Activated CD4-positive, alpha-beta T cell treated with anti-CD3 and anti-CD28 coated beads, Interleukin-2, amount 10 ng/mL, durations not matched to agents 24 days and 14 days (primary cell): ENCODE measurements at regions not wholly inside any gene's neighbourhood (a gene's known extent, or its start where the extent isn't known, plus 50 kb on each side); places are given as distances from the start of the nearest gene placed in this dataset.
A peak's percentile ranks its signal among the peaks of the same experiment; 100 is the strongest.

Experiments used
- DNase-seq: peaks from one replicate; pipeline ENCODE4 v3.0.0; 2022
- H3K27ac Mint-ChIP-seq: one replicate; pipeline ENCODE4 v1.8.0; 2022; ENCODE audit warnings: mild to moderate bottlenecking, mixed read lengths
- H3K27me3 Mint-ChIP-seq: one replicate; pipeline ENCODE4 v1.8.0; 2022; ENCODE audit warnings: mixed read lengths
- H3K36me3 Mint-ChIP-seq: one replicate; pipeline ENCODE4 v1.8.0; 2022; ENCODE audit warnings: low read depth, mild to moderate bottlenecking, mixed read lengths
- H3K4me1 Mint-ChIP-seq: one replicate; pipeline ENCODE4 v1.8.0; 2021; ENCODE audit warnings: mixed read lengths
- H3K4me3 Mint-ChIP-seq: one replicate; pipeline ENCODE4 v1.8.0; 2022; ENCODE audit warnings: mild to moderate bottlenecking, moderate library complexity, mixed read lengths
- H3K9me3 Mint-ChIP-seq: one replicate; pipeline ENCODE4 v1.8.0; 2021; ENCODE audit warnings: mixed read lengths
- intact Hi-C: fragments of 100-400 bp; cut with micrococcal nuclease; formaldehyde crosslinking; loops from one replicate; pipeline ENCODE4 v1.15.1; 2023

DNA sequence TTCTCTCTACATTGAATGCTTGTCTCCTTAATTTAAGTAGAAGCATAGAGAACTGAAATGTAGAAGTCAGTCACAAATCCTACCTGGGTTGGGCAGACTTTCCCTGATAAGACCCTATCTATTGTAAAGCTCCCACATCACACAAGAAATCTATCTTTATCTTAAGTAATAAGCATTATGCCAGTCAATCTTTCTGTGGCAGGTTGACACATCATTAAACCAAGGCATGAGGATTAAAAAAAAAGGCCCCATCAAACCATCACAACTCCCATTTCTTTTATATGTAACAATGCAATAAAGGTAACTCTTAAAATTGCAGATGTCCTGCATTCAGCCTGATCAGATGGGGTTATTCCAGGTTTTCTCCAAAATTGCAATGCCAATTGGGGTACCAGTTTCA is 311.8 kb downstream of the TOX3 start:
- Mint-ChIP-seq H3K36me3 (no peaks in the 10 kb centered on the region), H3K4me3 (no peak overlapping the region), H3K27me3 (no peaks in the 10 kb centered on the region), H3K4me1 (no peaks in the 10 kb centered on the region), H3K9me3 (no peaks in the 10 kb centered on the region), H3K27ac (no peak overlapping the region)
- intact Hi-C loops, result no loop called here
- no peak for DNase-seq

DNA sequence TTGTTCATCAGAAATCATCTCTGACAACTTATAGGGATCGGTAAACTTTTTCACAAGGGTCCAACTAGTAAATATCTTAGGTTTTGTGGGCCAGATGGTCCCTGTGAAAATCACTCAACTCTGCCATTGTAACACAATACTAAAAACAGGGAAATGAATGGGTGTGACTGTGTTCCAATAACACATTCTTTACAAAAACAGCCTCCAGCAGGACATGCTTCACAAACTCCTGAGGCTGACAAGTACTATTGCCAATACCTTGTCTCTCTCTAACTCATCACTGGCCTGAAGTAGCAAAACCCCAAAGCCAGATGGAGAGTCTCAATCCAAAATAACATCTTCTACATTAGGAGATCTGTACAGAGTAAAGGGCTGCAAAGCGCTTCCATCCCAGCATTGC is 312.3 kb downstream of the TOX3 start:
- DNase-seq, result no peak
- intact Hi-C loops, result no loop called here
- Mint-ChIP-seq H3K27ac (no peak overlapping the region), H3K4me3 (no peak overlapping the region), H3K36me3 (no peaks in the 10 kb centered on the region), H3K9me3 (no peaks in the 10 kb centered on the region), H3K27me3 (no peaks in the 10 kb centered on the region), H3K4me1 (no peaks in the 10 kb centered on the region)

DNA sequence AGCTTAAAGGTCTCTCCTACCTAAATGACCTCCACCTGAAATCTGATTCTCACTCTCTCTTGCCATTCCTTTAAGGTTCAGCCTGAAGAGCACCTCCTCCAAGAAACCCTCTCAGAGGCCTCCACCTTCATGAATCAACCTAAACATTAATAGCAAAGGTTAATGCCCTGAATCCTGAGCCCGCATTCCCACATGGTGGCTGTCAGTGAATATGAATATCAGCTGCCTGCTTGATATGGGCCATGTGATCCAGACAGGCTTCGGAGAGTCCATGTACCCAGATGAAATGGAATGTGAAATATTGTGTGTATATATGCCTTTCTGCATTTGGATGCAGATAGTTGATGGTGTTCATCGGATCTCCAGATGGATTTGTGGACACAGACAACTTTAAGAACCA is 317.5 kb downstream of the TOX3 start:
- Mint-ChIP-seq H3K4me3 (no peak overlapping the region), H3K9me3 (no peaks in the 10 kb centered on the region), H3K36me3 (no peaks in the 10 kb centered on the region), H3K4me1 (no peaks in the 10 kb centered on the region), H3K27me3 (no peaks in the 10 kb centered on the region), H3K27ac (no peak overlapping the region)
- DNase-seq, result no peak
- intact Hi-C loops, result no loop called here

DNA sequence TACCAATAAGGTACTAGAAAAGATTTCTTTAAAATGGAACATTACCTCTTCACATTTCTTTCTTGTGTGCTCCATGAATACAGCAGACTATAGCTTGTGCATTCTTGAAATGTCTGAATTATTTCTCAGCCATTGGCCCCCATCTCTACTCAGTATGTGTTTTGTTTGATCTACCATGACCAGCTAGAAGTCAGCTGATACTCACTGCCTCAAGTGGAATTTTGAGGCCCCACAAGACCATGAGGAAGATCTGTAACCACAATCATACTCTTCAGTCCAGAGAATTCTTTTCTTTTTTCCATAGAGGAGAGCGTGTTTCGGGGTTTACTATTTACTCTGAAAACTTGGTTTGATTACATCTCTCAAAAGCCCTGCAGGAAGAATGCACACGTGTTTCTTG is 319.1 kb downstream of the TOX3 start:
- Mint-ChIP-seq H3K36me3 (no peaks in the 10 kb centered on the region), H3K4me1 (no peaks in the 10 kb centered on the region), H3K27ac (no peak overlapping the region), H3K9me3 (no peaks in the 10 kb centered on the region), H3K27me3 (no peaks in the 10 kb centered on the region), H3K4me3 (no peak overlapping the region)
- intact Hi-C loops, result no loop called here
- no peak for DNase-seq

DNA sequence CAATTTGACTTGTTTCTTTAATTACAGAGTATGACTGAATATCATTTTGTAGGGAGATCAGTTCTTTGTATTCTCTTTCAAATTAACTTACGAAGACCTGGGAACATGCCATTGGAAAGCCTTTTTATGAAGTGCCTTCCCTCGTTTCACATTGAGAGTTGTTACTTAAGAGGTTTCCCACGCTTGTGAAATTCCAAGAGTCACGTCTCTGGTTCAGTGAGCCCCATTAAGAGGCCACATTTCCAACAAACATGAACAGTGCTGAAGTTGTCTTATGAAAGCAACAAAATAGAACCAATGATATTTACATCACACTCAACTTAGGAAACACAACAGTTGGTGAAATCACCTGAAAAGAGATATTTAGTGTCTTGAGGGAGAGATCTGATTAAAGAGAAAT is 334.1 kb downstream of the TOX3 start:
- Mint-ChIP-seq H3K27me3 (no peaks in the 10 kb centered on the region), H3K4me1 (no peaks in the 10 kb centered on the region), H3K9me3 (peaks cover 8% of the 10 kb centered on the region), H3K4me3 (no peak overlapping the region), H3K27ac (no peak overlapping the region), H3K36me3 (no peaks in the 10 kb centered on the region)
- intact Hi-C loops, result no loop called here
- no peak for DNase-seq

DNA sequence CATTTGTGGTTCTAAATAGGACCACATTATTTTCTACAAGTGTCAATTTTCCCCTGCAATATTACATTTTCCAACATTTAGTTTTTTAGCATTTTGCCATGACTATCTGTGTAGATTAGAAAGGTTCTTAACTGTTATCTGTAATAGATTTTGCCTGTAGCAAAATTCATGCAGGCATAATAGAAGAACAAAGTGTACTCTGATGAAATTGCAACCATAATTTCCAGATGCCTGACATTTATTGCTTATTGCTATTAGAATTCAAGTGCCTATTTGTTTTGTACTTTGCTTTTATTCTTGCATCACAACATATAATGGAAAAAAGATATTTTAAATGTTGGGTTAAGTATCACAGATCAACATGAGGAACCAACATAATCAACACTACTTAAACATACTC is 337.7 kb downstream of the TOX3 start:
- Mint-ChIP-seq H3K4me3 (no peak overlapping the region), H3K27ac (no peak overlapping the region), H3K9me3 (peaks cover 5% of the 10 kb centered on the region), H3K27me3 (no peaks in the 10 kb centered on the region), H3K36me3 (no peaks in the 10 kb centered on the region), H3K4me1 (no peaks in the 10 kb centered on the region)
- DNase-seq, result no peak
- intact Hi-C loops, result no loop called here

DNA sequence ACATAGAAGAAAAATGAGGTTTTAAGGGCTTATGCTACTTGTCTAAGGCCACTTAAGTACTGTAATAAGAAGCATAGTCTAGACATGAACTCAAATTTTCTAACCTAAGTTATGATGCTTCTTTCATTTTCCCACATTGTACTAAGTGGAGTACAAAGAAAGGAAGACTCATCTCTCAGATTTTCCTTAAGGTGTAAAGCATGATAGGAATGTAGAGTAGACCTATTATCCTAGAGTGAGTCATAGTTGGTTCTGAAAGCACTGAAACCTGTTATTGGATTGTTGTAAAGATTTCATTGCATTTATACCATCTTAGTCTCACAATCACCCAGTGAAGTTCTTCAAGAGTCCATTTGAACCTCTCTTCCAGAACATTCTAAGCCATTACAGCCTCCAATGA is 343.8 kb downstream of the TOX3 start:
- Mint-ChIP-seq H3K27ac (no peak overlapping the region), H3K4me1 (no peaks in the 10 kb centered on the region), H3K9me3 (no peaks in the 10 kb centered on the region), H3K27me3 (no peaks in the 10 kb centered on the region), H3K4me3 (no peak overlapping the region), H3K36me3 (no peaks in the 10 kb centered on the region)
- no peak for DNase-seq
- intact Hi-C loops, result no loop called here

DNA sequence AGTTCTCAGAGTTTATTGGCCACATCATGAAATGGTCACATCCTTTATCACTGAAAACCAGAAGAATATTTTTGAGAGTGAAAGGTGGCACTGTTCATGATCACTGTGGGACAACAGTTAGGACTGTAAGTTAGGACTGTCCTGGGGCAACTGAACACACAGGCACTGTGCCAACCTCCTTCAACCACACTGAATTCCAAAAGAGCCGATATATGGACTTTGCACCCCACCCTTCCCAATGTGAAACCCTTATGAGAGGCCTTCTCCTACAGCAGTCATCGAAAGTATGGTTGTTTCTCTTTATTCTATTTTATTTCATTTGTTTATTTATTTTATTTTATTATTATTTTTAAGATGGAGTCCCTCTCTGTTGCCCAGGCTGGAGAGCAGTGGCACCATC is 353.5 kb downstream of the TOX3 start:
- Mint-ChIP-seq H3K4me3 (no peak overlapping the region), H3K36me3 (no peaks in the 10 kb centered on the region), H3K4me1 (no peaks in the 10 kb centered on the region), H3K27me3 (no peaks in the 10 kb centered on the region), H3K9me3 (no peaks in the 10 kb centered on the region), H3K27ac (no peak overlapping the region)
- no peak for DNase-seq
- intact Hi-C loops, result no loop called here

DNA sequence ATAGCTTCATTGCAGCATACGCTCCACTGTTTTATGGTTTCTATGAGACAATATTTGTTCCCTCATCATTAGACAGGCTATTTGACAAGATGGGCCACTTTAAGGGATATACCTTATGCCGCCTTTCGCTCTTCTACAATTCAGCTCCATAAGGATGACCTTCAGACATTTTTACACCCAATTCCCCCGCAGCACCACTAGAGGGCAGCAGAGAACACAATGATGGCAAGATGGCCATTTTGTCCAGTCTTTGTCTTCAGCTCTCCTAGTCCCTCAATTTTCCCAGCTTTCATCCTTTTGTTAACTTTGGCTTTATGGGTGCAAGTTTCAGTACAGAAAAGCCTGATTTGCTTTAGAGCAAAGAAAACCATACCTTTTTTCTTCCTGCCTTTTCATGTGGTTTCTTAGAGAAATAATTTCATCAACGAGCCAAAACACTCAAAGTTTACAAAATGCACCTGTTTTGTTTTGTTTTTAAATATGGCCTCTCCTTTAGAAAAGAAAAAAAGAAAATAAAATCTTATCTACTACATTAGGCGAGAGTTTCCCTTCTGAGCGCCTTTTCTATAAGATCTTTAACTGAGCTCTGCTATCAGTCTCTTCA is 355.3 kb downstream of the TOX3 start:
- no peak overlapping the region for H3K27ac Mint-ChIP-seq
- H3K36me3 Mint-ChIP-seq, result no peaks in the 10 kb centered on the region
- intact Hi-C loops, result no loop called here
- H3K4me1 Mint-ChIP-seq, result no peaks in the 10 kb centered on the region
- H3K4me3 Mint-ChIP-seq, result no peak overlapping the region
- peak; percentile 82 for DNase-seq
- no peaks in the 10 kb centered on the region for H3K9me3 Mint-ChIP-seq
- no peaks in the 10 kb centered on the region for H3K27me3 Mint-ChIP-seq

DNA sequence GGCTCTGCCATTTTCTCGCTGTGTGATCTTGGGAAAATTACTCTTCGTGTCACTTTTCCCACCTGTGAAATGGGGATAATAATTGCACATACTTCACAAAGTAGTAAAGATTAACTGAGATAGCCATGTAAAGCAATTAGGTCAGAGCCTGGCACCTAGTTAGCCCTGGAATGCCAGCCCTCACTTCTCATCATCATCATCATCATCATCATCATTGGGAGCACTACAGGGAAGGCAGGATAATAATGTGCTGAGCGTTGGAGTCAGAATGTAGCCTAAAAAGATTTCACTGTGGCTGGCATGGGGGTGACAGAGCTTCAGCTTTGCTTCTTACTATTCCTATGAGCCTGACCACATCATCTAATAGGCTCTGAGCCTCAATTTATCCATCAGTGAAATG is 362.6 kb downstream of the TOX3 start:
- H3K36me3 Mint-ChIP-seq, result no peaks in the 10 kb centered on the region
- H3K27ac Mint-ChIP-seq, result no peak overlapping the region
- DNase-seq, result no peak
- no peaks in the 10 kb centered on the region for H3K27me3 Mint-ChIP-seq
- intact Hi-C loops, result no loop called here
- no peaks in the 10 kb centered on the region for H3K9me3 Mint-ChIP-seq
- no peaks in the 10 kb centered on the region for H3K4me1 Mint-ChIP-seq
- no peak overlapping the region for H3K4me3 Mint-ChIP-seq

DNA sequence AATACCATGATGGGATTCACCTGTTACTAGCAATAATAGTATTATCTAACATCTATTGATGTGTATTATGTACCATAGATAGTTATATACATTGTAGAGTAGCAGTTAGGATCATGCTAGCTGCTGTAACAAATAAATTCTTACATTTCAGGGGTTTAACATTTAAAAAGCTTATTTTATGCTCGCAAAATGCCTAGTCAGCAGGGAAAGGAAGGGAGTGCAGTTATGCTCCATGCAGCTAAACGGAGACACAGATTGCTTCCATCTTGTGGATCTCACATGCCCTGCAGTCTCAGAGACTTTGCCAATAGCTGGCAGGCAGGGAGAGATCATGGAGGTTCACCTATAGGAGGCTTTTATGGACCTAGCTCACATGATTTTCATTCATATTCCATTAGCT is 364.1 kb downstream of the TOX3 start:
- Mint-ChIP-seq H3K27ac (no peak overlapping the region), H3K4me3 (no peak overlapping the region), H3K4me1 (no peaks in the 10 kb centered on the region), H3K27me3 (no peaks in the 10 kb centered on the region), H3K9me3 (no peaks in the 10 kb centered on the region), H3K36me3 (no peaks in the 10 kb centered on the region)
- intact Hi-C loops, result no loop called here
- DNase-seq, result no peak

DNA sequence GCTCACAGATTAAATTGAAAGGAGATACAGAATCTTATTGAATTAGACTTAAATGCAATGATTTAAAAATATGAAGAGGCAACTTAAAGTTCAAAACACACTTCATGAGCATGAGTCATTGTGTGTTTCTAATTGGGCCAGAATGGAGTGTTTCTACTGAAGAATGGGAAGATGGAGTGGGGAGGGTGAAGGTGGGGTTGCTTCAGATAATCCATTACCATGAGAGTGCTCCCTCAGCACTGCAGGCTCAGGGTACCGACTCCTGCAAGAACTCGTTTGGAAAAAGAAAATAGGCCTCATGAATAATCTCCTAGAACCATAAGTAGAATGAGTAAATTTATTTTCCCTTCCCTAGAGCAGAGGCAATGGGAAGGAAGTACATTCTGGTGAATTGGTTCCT is 372.8 kb downstream of the TOX3 start:
- H3K27me3 Mint-ChIP-seq, result no peaks in the 10 kb centered on the region
- H3K9me3 Mint-ChIP-seq, result no peaks in the 10 kb centered on the region
- no peak overlapping the region for H3K27ac Mint-ChIP-seq
- no peak overlapping the region for H3K4me3 Mint-ChIP-seq
- no peaks in the 10 kb centered on the region for H3K4me1 Mint-ChIP-seq
- no peak for DNase-seq
- H3K36me3 Mint-ChIP-seq, result no peaks in the 10 kb centered on the region
- intact Hi-C loops, result no loop called here

DNA sequence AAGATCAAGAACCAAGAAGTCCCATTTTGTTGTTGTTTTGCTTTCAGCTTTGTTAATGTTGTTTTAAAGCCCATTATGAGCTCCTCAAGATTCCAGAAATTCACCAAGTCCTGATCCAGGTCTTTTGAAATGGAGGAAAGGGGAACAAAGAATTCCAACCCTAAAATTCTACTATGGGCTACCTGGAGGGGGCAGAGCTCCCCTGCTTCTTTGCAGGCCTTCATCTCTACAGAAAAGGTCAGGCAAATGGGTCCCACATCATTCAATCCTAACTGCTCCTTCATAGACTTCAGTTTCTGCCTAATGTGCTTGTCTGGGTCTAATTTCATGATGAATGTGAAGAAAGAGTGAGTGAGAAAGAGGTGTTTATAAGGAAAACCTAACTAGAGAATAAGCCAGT is 375.5 kb downstream of the TOX3 start:
- intact Hi-C loops, result no loop called here
- Mint-ChIP-seq H3K4me1 (no peaks in the 10 kb centered on the region), H3K36me3 (no peaks in the 10 kb centered on the region), H3K4me3 (no peak overlapping the region), H3K27me3 (no peaks in the 10 kb centered on the region), H3K9me3 (no peaks in the 10 kb centered on the region), H3K27ac (no peak overlapping the region)
- no peak for DNase-seq

DNA sequence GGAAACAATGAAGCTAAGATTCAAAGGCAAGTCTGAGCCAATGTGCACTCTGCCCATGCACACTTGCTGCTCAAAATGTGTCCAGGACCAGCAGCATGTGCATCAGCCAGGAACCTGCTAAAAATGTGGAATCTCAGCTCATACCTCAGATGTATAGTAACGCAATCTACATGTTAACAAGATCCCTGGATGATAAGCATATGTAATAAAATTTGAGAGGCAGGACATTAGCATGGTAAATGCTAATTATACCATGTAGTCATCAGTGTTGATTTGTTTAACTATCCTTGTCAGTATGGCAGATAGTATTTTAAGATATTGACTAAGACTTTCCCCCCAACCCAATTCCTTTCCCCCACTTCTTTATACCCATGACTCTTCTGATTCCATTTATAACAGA is 379.6 kb downstream of the TOX3 start:
- H3K27me3 Mint-ChIP-seq, result no peaks in the 10 kb centered on the region
- no peak overlapping the region for H3K4me3 Mint-ChIP-seq
- no peaks in the 10 kb centered on the region for H3K36me3 Mint-ChIP-seq
- intact Hi-C loops, result no loop called here
- H3K4me1 Mint-ChIP-seq, result no peaks in the 10 kb centered on the region
- no peak for DNase-seq
- peaks cover 3% of the 10 kb centered on the region for H3K9me3 Mint-ChIP-seq
- no peak overlapping the region for H3K27ac Mint-ChIP-seq

DNA sequence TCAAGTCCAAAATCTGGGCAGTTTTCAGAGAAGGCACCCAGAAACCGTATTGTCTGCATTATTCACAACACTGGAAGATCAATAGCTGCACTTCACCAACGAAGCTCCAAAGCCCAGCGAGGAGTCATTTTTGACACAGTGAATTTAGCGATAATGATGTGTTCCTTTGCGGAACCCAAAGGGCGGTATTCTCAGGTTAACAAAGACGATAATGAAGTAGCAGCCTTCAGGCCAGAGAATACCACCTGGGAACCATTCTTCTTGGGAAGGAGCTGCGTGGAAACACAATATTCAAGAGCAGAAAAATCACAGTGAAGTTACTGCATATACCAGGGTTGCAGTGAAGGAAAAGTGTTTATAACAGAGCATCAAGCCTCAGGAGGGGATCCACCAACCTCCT is 381.0 kb downstream of the TOX3 start:
- intact Hi-C loops, result no loop called here

More for the DNA sequence above, 381.0 kb downstream of the TOX3 start:
- no peaks in the 10 kb centered on the region for H3K27me3 Mint-ChIP-seq
- H3K9me3 Mint-ChIP-seq, result peaks cover 3% of the 10 kb centered on the region
- H3K36me3 Mint-ChIP-seq, result no peaks in the 10 kb centered on the region
- H3K27ac Mint-ChIP-seq, result no peak overlapping the region
- no peak overlapping the region for H3K4me3 Mint-ChIP-seq
- no peaks in the 10 kb centered on the region for H3K4me1 Mint-ChIP-seq
- DNase-seq, result no peak
